ENCODE measurements at regions not wholly inside any gene's neighbourhood (a gene's known extent, or its start where the extent isn't known, plus 50 kb on each side); places are given as distances from the start of the nearest gene placed in this dataset.
"Not testable (repeated sequence)": the region's sequence is repeated elsewhere in the genome, so short reads cannot be mapped to it uniquely, and the experiment has no call there.

- no peak overlapping the region for H3K4me3 ChIP-seq
- in situ Hi-C loops (cut with MboI; ENCODE audit: low pct_unique_long_range_greater_than_20kb in 2 of 9, low sequenced_read_pairs in 9 of 9, unreplicated experiment in 9 of 9): no loop called here
- H3K4me1 ChIP-seq (replicated peaks in 1 of 2): no peaks in the 10 kb centered on the region
- no peak overlapping the region for H3K27ac ChIP-seq
- ATAC-seq (replicated peaks in 6 of 8): no peak
Observed at GRCh38 chr7:42642699-42643098, 269.2 kb downstream of the C7orf25 start.

DNA sequence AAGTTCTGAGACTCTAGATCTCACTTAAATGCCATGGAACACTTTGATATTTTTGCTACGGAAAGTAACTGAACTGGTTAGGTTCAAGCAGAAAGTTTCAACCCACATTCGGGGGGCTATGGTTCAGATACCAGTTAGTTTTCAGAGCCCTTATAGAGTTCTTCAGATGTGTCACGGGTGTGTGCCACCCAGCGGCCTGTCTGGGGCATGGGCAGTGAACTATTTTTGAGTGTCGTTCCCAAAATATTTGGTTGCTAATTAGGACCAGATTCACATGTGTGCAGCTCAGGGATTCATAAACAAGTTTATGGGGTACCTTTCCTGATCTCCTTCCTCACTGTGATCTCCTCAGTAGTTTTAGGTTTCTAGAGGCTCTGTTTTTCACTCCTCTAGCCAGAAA, 271.9 kb downstream of the C7orf25 start:
- Histone ChIP-seq H3K4me1 (replicated peaks in 1 of 2) (no peaks in the 10 kb centered on the region), H3K27ac (no peak overlapping the region), H3K4me3 (no peak overlapping the region)
- in situ Hi-C loops (cut with MboI; ENCODE audit: low pct_unique_long_range_greater_than_20kb in 2 of 9, low sequenced_read_pairs in 9 of 9, unreplicated experiment in 9 of 9): no loop called here
- WGBS, 10 experiments: 0 to 100% (median 64%) methylated on average over 1 to 5 of the region's 5 CpGs; no CpG with 5 or more reads in 2 of the 10 experiments
- peak in 2 of 8 experiments; percentile 31 to 74 for ATAC-seq (replicated peaks in 6 of 8)

- H3K4me1 ChIP-seq (replicated peaks in 1 of 2); H3K4me3 ChIP-seq; ATAC-seq (replicated peaks in 6 of 8); H3K27ac ChIP-seq; in situ Hi-C loops (cut with MboI; ENCODE audit: low pct_unique_long_range_greater_than_20kb in 2 of 9, low sequenced_read_pairs in 9 of 9, unreplicated experiment in 9 of 9): not testable (repeated sequence)
- 48 to 96% (median 78%) methylated on average over 1 to 10 of the region's 11 CpGs; no CpG with 5 or more reads in 4 of the 10 experiments for WGBS, 10 experiments
Observed at GRCh38 chr7:42636380-42636779, 275.5 kb downstream of the C7orf25 start.

DNA sequence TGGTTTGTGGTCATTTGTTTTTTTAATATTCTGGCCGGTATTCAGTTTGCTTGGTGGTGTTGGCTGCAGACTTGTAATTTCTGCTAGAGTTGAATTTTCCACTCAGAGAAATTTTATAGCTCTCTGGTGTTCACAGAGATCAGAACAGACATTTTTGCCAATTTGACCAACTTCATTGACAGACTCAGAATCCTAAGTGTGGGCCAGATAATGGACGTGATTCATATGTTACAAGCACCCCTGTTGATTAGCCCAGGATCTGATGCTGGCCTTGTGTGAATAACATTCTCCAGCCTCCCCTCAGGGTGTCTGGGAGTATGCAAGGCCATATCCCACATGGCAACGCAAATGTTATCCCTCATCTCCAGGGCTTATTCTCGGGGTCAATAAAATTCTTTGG, 283.8 kb downstream of the C7orf25 start:
- 0 to 100% (median 58%) methylated on average over 1 to 4 of the region's 4 CpGs for WGBS, 10 experiments
- no peak overlapping the region for H3K27ac ChIP-seq
- no peak overlapping the region for H3K4me3 ChIP-seq
- in situ Hi-C loops (cut with MboI; ENCODE audit: low pct_unique_long_range_greater_than_20kb in 2 of 9, low sequenced_read_pairs in 9 of 9, unreplicated experiment in 9 of 9): no loop called here
- no peak for ATAC-seq (replicated peaks in 6 of 8)
- H3K4me1 ChIP-seq (replicated peaks in 1 of 2): no peaks in the 10 kb centered on the region

- in situ Hi-C loops (cut with MboI; ENCODE audit: low pct_unique_long_range_greater_than_20kb in 2 of 9, low sequenced_read_pairs in 9 of 9, unreplicated experiment in 9 of 9): no loop called here
- WGBS, 10 experiments: 8 to 100% (median 60%) methylated on average over 1 to 3 of the region's 3 CpGs; no CpG with 5 or more reads in 3 of the 10 experiments
- H3K4me3 ChIP-seq: no peak overlapping the region
- no peaks in the 10 kb centered on the region for H3K4me1 ChIP-seq (replicated peaks in 1 of 2)
- H3K27ac ChIP-seq: no peak overlapping the region
- ATAC-seq (replicated peaks in 6 of 8): no peak
Observed at GRCh38 chr7:42627626-42628025, 284.2 kb downstream of the C7orf25 start.

GRCh38 chr7:42627101-42627500, 284.8 kb downstream of the C7orf25 start:
- H3K4me3 ChIP-seq: no peak overlapping the region
- no peak overlapping the region for H3K27ac ChIP-seq
- H3K4me1 ChIP-seq (replicated peaks in 1 of 2): no peaks in the 10 kb centered on the region
- in situ Hi-C loops (cut with MboI; ENCODE audit: low pct_unique_long_range_greater_than_20kb in 2 of 9, low sequenced_read_pairs in 9 of 9, unreplicated experiment in 9 of 9): no loop called here
- WGBS, 10 experiments: 44 to 100% (median 100%) methylated on average over 1 to 2 of the region's 2 CpGs; no CpG with 5 or more reads in 2 of the 10 experiments
- no peak for ATAC-seq (replicated peaks in 6 of 8)

DNA sequence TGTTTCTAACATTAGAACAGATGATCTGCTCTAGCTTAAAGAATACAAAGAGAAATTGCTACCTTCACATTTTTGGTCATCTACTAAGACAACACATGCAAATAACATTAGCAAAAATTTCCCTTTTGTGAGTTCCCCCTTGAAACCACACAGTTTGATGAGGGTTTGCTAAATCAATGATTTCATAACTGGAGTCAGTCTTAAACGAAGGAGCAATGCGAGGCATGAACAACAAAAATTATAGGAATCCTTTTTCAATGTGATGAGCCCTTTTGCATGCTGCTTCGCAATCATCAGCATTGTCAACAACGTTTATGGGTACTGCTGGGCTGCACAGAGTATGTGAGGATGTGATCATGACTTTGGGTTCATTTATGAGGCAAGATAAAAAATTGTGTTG, 286.4 kb downstream of the C7orf25 start:
- 19 to 98% (median 77%) methylated on average over 2 to 4 of the region's 4 CpGs for WGBS, 10 experiments
- Histone ChIP-seq H3K4me3 (no peak overlapping the region), H3K27ac (no peak overlapping the region), H3K4me1 (replicated peaks in 1 of 2) (no peaks in the 10 kb centered on the region)
- in situ Hi-C loops (cut with MboI; ENCODE audit: low pct_unique_long_range_greater_than_20kb in 2 of 9, low sequenced_read_pairs in 9 of 9, unreplicated experiment in 9 of 9): no loop called here
- no peak for ATAC-seq (replicated peaks in 6 of 8)

DNA sequence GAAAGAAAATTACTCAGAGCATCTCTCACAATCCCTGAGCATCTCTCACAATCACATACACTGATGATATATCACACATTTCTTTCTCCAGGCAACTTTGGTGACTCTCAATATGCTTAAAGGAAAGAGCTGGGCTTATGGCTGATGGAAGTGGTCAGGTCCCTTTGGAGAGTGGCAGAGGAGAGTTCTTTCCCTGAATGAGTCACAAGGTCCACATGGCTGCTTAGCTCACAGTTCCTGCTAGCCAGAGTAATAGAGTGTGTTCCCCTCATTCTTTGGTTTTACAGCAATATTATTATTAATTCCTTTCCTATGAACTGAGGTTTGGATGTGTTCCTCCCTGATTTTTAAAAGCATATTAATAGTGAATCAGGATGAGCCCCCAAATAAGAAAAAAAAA, 287.4 kb downstream of the C7orf25 start:
- Histone ChIP-seq H3K27ac (no peak overlapping the region), H3K4me3 (no peak overlapping the region), H3K4me1 (replicated peaks in 1 of 2) (no peaks in the 10 kb centered on the region)
- peak in 1 of 8 experiments; percentile 47 for ATAC-seq (replicated peaks in 6 of 8)
- in situ Hi-C loops (cut with MboI; ENCODE audit: low pct_unique_long_range_greater_than_20kb in 2 of 9, low sequenced_read_pairs in 9 of 9, unreplicated experiment in 9 of 9): no loop called here

GRCh38 chr7:42621543-42622219, 290.2 kb downstream of the C7orf25 start:
- H3K27ac ChIP-seq: no peak overlapping the region
- no peak overlapping the region for H3K4me3 ChIP-seq
- in situ Hi-C loops (cut with MboI; ENCODE audit: low pct_unique_long_range_greater_than_20kb in 2 of 9, low sequenced_read_pairs in 9 of 9, unreplicated experiment in 9 of 9): no loop called here
- peaks cover 3 to 6% of the 10 kb centered on the region in 2 donors for H3K4me1 ChIP-seq (replicated peaks in 1 of 2)
- ATAC-seq (replicated peaks in 6 of 8): no peak
- 92 to 100% (median 98%) methylated on average over 1 to 3 of the region's 3 CpGs; no CpG with 5 or more reads in 4 of the 10 experiments for WGBS, 10 experiments

DNA sequence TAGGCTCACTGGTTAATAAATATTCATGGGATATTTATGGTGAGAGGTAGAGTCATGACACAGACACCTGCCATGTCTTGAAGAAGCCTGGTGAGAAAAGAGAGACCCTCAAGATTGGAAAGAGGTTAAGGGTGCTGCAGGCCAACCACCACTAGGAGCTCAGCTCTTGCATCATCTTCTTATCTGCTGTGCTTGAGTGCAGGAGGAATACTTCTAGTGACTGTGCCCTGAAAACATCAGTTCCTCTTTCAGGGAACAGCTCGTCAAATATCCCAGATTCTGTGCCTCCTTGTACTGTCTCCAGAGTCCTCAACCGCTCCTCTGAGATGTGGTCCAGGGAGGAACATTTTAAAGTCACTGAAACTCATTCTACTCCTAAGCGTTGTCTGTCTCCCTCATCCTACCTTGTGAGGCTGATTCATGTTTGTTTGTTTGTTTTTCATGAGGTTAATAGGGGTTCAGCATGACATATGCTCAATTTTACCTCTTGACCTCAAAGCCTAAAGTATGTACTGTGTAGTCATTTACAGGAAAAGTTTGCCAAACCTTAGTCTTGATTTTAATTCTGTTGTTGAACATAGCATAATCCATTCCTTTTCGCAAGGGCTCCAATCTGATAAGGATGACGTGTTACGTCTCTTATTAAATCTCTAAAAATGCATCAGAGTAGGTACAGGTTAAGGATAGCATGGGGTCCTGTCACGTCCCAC, 293.1 kb downstream of the C7orf25 start:
- no peak overlapping the region for H3K4me3 ChIP-seq
- no peak overlapping the region for H3K27ac ChIP-seq
- H3K4me1 ChIP-seq (replicated peaks in 1 of 2): peaks cover 3 to 6% of the 10 kb centered on the region in 2 donors
- ATAC-seq (replicated peaks in 6 of 8): no peak
- in situ Hi-C loops (cut with MboI; ENCODE audit: low pct_unique_long_range_greater_than_20kb in 2 of 9, low sequenced_read_pairs in 9 of 9, unreplicated experiment in 9 of 9): no loop called here
- 17 to 100% (median 93%) methylated on average over 1 to 7 of the region's 7 CpGs; no CpG with 5 or more reads in 2 of the 10 experiments for WGBS, 10 experiments

DNA sequence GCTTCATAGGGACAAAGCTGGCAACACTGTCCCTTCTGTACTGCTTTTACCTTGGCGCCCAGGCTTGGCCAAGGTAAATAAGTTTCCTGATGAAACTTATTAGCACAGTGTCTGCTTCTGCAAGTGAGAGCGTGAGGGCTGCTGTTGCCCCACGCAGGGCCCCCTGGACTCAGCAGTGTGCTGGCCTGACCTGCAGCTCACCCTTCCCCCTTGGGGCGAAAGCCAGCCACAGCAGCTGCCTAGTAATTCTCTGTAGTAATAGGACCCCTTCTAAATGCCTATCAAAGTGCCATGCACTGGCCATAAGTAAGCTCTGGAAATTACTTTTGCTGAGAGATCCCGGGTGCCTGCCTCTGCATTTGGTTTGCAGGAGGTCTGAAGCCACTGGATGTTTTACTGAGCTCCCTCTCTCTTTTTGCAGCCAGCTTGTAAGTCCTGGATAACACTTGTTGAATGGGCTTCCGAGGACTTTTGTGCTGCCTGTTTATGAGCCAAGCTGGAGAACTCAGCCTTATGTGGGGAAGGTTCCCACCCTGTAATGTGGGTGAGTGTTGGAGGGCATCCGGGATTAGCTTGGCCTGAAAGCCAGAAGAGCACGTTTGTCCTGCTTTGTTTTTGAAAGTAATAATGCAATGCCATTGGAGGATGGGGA, 293.9 kb downstream of the C7orf25 start:
- H3K4me3 ChIP-seq: no peak overlapping the region
- H3K4me1 ChIP-seq (replicated peaks in 1 of 2): peaks cover 3 to 6% of the 10 kb centered on the region in 2 donors
- ATAC-seq (replicated peaks in 6 of 8): peak; percentile 22 to 88 (median 69)
- 24 to 56% (median 39%) methylated on average over 2 to 6 of the region's 8 CpGs; no CpG with 5 or more reads in 4 of the 10 experiments for WGBS, 10 experiments
- in situ Hi-C loops (cut with MboI; ENCODE audit: low pct_unique_long_range_greater_than_20kb in 2 of 9, low sequenced_read_pairs in 9 of 9, unreplicated experiment in 9 of 9): no loop called here
- H3K27ac ChIP-seq: no peak overlapping the region

- no peak overlapping the region for H3K4me3 ChIP-seq
- in situ Hi-C loops (cut with MboI; ENCODE audit: low pct_unique_long_range_greater_than_20kb in 2 of 9, low sequenced_read_pairs in 9 of 9, unreplicated experiment in 9 of 9): no loop called here
- peak in 7 of 8 experiments; percentile 25 to 91 (median 48) for ATAC-seq (replicated peaks in 6 of 8)
- H3K4me1 ChIP-seq (replicated peaks in 1 of 2): peaks cover 3 to 6% of the 10 kb centered on the region in 2 donors
- no peak overlapping the region for H3K27ac ChIP-seq
- WGBS, 10 experiments: 33 to 100% (median 71%) methylated on average over 1 to 4 of the region's 6 CpGs; no CpG with 5 or more reads in 1 of the 10 experiments
Observed at GRCh38 chr7:42617071-42617765, 294.7 kb downstream of the C7orf25 start.

- ATAC-seq (replicated peaks in 6 of 8): no peak
- H3K4me3 ChIP-seq: no peak overlapping the region
- H3K4me1 ChIP-seq (replicated peaks in 1 of 2): peaks cover 3 to 6% of the 10 kb centered on the region in 2 donors
- in situ Hi-C loops (cut with MboI; ENCODE audit: low pct_unique_long_range_greater_than_20kb in 2 of 9, low sequenced_read_pairs in 9 of 9, unreplicated experiment in 9 of 9): no loop called here
- no peak overlapping the region for H3K27ac ChIP-seq
- WGBS, 10 experiments: 38 to 97% (median 88%) methylated on average over 1 to 4 of the region's 4 CpGs; no CpG with 5 or more reads in 3 of the 10 experiments
Observed at GRCh38 chr7:42614636-42615035, 297.2 kb downstream of the C7orf25 start.
